Esophagus squamous epithelium (tissue), 5 donors: ENCODE measurements at regions not wholly inside any gene's neighbourhood (a gene's known extent, or its start where the extent isn't known, plus 50 kb on each side); places are given as distances from the start of the nearest gene placed in this dataset.

ENCODE experiments used
- DNase-seq: peaks from one replicate; lab custom pipeline; 2025; lab: John Stamatoyannopoulos, UW
- H3K27ac ChIP-seq, 4 donors: fragments of 200-600 bp; sonication (generic); one replicate each; pipeline ENCODE4 v1.5.1; 2016 to 2019; ENCODE audit warnings: mild to moderate bottlenecking in 1 of 4
- H3K27me3 ChIP-seq, 4 donors: fragments of 200-600 bp; sonication (generic); 1 replicate in 3 of 4; 2 replicates in 1 of 4; pipeline versions ENCODE4 v1.5.1 to v1.6.0; 2017 to 2021; ENCODE audit warnings: antibody characterized with exemption in 1 of 4
- H3K36me3 ChIP-seq, 3 donors: fragments of 200-600 bp; sonication (generic); one replicate each; pipeline ENCODE4 v1.5.1; 2016 to 2019
- H3K4me1 ChIP-seq, 3 donors: fragments of 200-600 bp; sonication (generic); one replicate each; pipeline ENCODE4 v1.5.1; 2017 to 2019
- H3K4me3 ChIP-seq, 4 donors: fragments of 200-600 bp; sonication (generic); 1 replicate in 3 of 4; 2 replicates in 1 of 4; pipeline ENCODE4 v1.5.1; 2016 to 2019; ENCODE audit warnings: mild to moderate bottlenecking in 2 of 4, moderate library complexity in 1 of 4
- H3K9me3 ChIP-seq, 3 donors: fragments of 200-600 bp; sonication (generic); one replicate each; pipeline ENCODE4 v1.5.1; 2016 to 2019
- POLR2A ChIP-seq, 4 donors: fragments of 450-650 bp; IDR thresholded peaks; one replicate each; pipeline ENCODE4 v1.6.1; 2017; ENCODE audit warnings: antibody characterized with exemption in 4 of 4, mild to moderate bottlenecking in 4 of 4, moderate library complexity in 3 of 4
- WGBS, 2 donors: methylation state at CpG; one replicate each; pipeline ENCODE4 v1.1.5; 2018; 5-methylcytosine and 5-hydroxymethylcytosine counted together
- intact Hi-C: fragments of 100-400 bp; cut with DNase I; formaldehyde crosslinking; loops from one replicate; pipeline ENCODE4 v1.15.0; 2022
- TF ChIP-seq, protein P1 (sequence below), 6 experiments: fragments of 450-650 bp in 4 of 6; fragments of 200-600 bp in 2 of 6; sonication (generic) in 2 of 6; IDR thresholded peaks; one replicate each; pipeline ENCODE4 v1.5.1; 2016 to 2019; ENCODE audit warnings: antibody characterized with exemption in 6 of 6, mild to moderate bottlenecking in 4 of 6, moderate library complexity in 4 of 6
- donor health status: DM: yes; HTN: yes; CAD: no.

DNA sequence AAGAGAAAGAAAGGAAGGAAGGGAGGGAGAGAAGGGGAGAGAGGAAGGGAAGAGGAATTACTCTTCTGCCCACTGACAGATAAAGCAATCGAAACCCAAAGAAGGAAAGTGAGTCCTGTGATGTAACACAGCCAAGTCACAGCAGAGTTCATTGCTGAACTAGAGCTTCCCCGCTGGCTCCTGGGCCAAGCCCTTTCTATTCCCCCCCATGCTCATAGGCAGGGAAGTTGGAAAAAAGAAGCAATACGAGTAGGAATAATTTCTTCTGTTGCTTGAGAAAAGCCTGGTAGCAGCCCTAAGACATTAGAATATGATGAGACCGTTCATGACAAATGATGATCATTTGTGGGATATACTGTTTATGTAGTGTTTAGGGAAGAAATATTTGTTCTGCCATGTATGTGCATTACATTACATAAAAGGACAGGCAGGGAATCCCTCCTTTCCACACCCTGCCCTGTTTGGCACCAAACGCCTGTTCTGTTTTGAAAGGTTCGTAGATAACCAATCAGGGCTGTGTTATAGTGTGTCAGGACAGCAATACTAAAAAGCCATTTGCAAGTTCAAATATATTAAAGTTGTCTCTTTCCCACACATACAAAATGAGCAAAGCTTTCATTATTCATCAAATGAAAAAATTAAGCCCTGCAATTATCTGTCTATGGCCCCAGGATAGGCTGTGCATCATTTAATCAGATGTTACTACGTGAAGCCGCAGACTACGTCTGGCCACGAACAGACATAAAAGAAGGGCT lies 111.0 kb upstream of the TRPM1 start:
- TF ChIP-seq, protein P1, sequence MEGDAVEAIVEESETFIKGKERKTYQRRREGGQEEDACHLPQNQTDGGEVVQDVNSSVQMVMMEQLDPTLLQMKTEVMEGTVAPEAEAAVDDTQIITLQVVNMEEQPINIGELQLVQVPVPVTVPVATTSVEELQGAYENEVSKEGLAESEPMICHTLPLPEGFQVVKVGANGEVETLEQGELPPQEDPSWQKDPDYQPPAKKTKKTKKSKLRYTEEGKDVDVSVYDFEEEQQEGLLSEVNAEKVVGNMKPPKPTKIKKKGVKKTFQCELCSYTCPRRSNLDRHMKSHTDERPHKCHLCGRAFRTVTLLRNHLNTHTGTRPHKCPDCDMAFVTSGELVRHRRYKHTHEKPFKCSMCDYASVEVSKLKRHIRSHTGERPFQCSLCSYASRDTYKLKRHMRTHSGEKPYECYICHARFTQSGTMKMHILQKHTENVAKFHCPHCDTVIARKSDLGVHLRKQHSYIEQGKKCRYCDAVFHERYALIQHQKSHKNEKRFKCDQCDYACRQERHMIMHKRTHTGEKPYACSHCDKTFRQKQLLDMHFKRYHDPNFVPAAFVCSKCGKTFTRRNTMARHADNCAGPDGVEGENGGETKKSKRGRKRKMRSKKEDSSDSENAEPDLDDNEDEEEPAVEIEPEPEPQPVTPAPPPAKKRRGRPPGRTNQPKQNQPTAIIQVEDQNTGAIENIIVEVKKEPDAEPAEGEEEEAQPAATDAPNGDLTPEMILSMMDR (IDR thresholded peaks at IDR 0.05): no peak
- no peak for TF ChIP-seq POLR2A (IDR thresholded peaks at IDR 0.05)
- no peaks in the 10 kb centered on the region for H3K9me3 ChIP-seq
- intact Hi-C loops: loop anchor here (5.0 to 10.0 kb wide), 2 partner anchors 115 to 182 kb away; partner anchors contain the start of gene KLF13
- H3K36me3 ChIP-seq: no peaks in the 10 kb centered on the region
- no peak overlapping the region for H3K4me3 ChIP-seq
- no peaks in the 10 kb centered on the region for H3K27me3 ChIP-seq
- H3K4me1 ChIP-seq: peaks cover 41 to 71% (median 49%) of the 10 kb centered on the region in 3 donors
- WGBS, 2 donors: 31 to 52% methylated on average over 10 of the region's 10 CpGs
- DNase-seq: no peak
- peak overlapping the region; percentile 72 to 96 (median 81) for H3K27ac ChIP-seq

DNA sequence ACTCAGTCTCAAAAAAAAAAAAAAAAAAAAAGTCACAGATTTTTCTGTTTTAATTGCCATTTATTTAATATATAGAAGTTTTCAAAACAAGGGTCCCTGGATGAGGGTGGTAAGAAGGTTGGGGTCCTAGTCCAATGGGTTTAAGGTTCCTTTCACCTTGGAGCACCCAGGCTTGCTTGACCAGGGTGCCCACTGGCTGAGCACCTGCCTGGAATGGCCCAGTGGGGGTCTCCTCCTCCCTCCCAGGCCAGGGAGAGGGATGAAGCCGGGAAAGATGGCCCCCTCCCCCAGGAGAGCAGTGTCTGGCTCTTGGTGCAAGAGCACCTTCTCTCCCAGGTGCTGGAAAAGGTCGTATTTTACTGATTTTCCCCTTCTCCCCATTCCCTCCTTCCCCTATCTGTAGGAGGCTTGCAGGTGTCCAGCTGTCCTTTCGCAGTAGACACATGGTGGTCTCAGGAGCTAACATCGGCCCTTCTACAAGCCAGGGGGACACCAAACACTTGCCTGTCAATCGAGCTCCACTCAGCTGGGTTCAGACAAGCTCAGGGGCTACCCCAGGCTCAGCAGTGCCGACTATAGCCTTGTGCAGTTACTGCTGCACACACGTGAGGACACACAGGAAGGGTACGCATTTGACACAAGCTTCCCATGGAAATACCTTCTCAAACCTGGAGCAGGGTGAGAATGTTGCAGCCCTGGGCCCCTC lies 112.3 kb upstream of the KLF13 start:
- Histone ChIP-seq H3K4me1 (peaks cover 41 to 89% (median 49%) of the 10 kb centered on the region in 3 donors), H3K27me3 (no peaks in the 10 kb centered on the region), H3K4me3 (peak overlapping the region in 1 of 4 donors; percentile 74), H3K36me3 (no peaks in the 10 kb centered on the region), H3K9me3 (no peaks in the 10 kb centered on the region), H3K27ac (peak overlapping the region; percentile 87 to 97 (median 94))
- TF ChIP-seq, protein P1 (IDR thresholded peaks at IDR 0.05): peak in 2 of 6 experiments; percentile 2 to 5
- no peak for TF ChIP-seq POLR2A (IDR thresholded peaks at IDR 0.05)
- 57 to 74% methylated on average over 3 to 4 of the region's 8 CpGs for WGBS, 2 donors
- intact Hi-C loops: loop anchor here (5.0 to 10.0 kb wide), 2 partner anchors 113 to 180 kb away; partner anchors contain the start of gene KLF13
- no peak for DNase-seq

DNA sequence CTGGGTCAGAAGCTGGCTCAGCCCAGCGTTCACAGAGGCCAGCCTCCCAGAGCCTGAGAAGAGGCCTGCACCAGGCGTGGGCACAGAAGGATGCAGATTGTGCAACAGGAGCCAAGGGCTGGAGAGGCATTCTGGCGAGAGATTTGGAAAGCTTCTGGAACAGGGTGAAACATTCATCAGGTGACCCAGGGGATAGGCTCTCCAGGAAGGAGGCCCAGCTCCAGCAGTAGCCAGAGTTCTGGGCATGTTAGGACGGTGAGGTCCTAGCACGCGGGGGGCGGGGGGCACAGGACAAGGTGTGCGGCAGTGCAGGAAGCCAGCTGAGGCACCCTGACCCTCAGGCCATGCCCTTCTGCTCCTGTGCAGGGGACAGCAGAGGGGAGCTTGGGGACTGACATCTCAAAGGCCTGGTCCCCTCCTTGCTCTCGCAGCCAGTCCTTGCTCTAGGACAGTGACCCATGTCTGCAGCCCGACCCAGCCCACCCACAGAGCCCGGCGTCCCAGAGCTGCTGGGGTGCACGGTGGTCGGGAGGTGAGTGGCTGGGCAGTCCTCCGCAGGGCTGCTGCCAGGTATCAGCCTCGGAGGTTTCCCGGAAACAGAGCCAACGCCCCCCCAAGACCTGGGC lies 111.7 kb upstream of the KLF13 start:
- peak overlapping the region; percentile 41 to 74 (median 58) for H3K4me3 ChIP-seq
- H3K9me3 ChIP-seq: no peaks in the 10 kb centered on the region
- intact Hi-C loops: loop anchor here (5.0 to 10.0 kb wide), 2 partner anchors 112 to 180 kb away; partner anchors contain the start of gene KLF13
- no peaks in the 10 kb centered on the region for H3K27me3 ChIP-seq
- WGBS, 2 donors: 0 to 17% methylated on average over 2 to 4 of the region's 18 CpGs
- peak overlapping the region; percentile 87 to 97 (median 94) for H3K27ac ChIP-seq
- no peak for DNase-seq
- TF ChIP-seq, protein P1 (IDR thresholded peaks at IDR 0.05): no peak
- TF ChIP-seq POLR2A (IDR thresholded peaks at IDR 0.05): peak in 1 of 4 donors; percentile 34
- no peaks in the 10 kb centered on the region for H3K36me3 ChIP-seq
- H3K4me1 ChIP-seq: peaks cover 41 to 95% (median 49%) of the 10 kb centered on the region in 3 donors

DNA sequence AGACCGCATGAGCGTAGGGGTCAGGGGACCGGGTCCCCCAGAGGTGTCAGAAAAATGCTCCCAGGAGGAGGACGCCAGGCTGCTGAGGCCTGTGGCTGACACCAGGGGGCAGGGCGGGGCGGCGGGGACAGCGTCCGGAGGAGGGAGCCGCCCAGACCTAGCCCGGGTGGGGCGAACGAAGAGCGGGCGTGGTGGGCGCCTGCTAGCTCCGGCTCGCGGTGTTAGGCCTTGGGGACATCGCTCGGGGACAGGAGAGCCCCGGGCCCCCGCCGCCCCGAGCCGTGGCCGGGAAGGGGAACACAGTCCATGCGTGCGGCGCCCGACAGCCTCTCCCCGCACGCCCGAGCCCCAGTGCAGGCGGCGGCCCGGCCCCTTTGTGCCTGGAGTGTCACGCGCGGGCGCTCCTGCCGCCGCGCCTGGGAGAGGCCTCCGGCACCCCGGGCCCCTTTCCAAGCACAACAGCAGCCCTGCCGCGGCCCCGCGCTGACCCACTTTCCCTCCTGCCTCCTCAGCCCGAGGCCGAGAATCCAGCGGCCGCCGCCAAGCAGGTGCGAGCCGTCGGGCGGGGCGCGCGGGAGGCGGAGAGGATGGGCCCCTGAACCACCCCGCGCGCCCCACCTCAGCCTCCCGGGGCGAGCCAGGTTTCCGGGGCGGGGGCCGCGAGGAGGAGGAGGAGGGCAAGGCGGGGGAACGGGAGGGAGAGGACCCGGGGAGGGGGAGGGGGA lies 111.0 kb upstream of the KLF13 start:
- TF ChIP-seq, protein P1 (IDR thresholded peaks at IDR 0.05): peak; percentile 86 to 96 (median 90)
- peak in 2 of 4 donors; percentile 48 to 62 for TF ChIP-seq POLR2A (IDR thresholded peaks at IDR 0.05)
- peak; percentile 64 for DNase-seq
- no peaks in the 10 kb centered on the region for H3K36me3 ChIP-seq
- H3K4me3 ChIP-seq: peak overlapping the region; percentile 41 to 74 (median 58)
- H3K27me3 ChIP-seq: no peaks in the 10 kb centered on the region
- peaks cover 41 to 98% (median 49%) of the 10 kb centered on the region in 3 donors for H3K4me1 ChIP-seq
- peak overlapping the region; percentile 87 to 97 (median 94) for H3K27ac ChIP-seq
- 0% methylated on average over 1 to 21 of the region's 75 CpGs for WGBS, 2 donors
- H3K9me3 ChIP-seq: no peaks in the 10 kb centered on the region
- intact Hi-C loops: loop anchor here (10.0 kb wide), 1 partner anchor 179 kb away; no protein-coding TSS in a partner anchor
